ENCODE measurements at regions not wholly inside any gene's neighbourhood (a gene's known extent, or its start where the extent isn't known, plus 50 kb on each side); places are given as distances from the start of the nearest gene placed in this dataset.

GRCh38 chr17:70968302-70968701 is 799.0 kb downstream of the KCNJ2 start:
- TF ChIP-seq REST (IDR thresholded peaks at IDR 0.05) (no peak), CTCF (IDR thresholded peaks at IDR 0.05; ENCODE audit: low read depth, low read length, missing input control) (no peak), ATF3 (IDR thresholded peaks at IDR 0.05) (no peak), RAD21 (IDR thresholded peaks at IDR 0.05) (no peak), JUND (IDR thresholded peaks at IDR 0.05) (no peak), SP1 (IDR thresholded peaks at IDR 0.05) (no peak), YY1 (IDR thresholded peaks at IDR 0.05) (no peak), TAF1 (conservative IDR thresholded peaks at IDR 0.05) (no peak), MAX (IDR thresholded peaks at IDR 0.05) (no peak)

Measured in liver (tissue), 3 donors.